ENCODE measurements at regions not wholly inside any gene's neighbourhood (a gene's known extent, or its start where the extent isn't known, plus 50 kb on each side); places are given as distances from the start of the nearest gene placed in this dataset.

- H3K36me3 Mint-ChIP-seq (ENCODE audit: low read depth), result peaks cover 5% of the 10 kb centered on the region
- peaks cover 8% of the 10 kb centered on the region for H3K27me3 Mint-ChIP-seq
- no peak overlapping the region for H3K4me3 Mint-ChIP-seq
- H3K9me3 Mint-ChIP-seq, result peaks cover 15% of the 10 kb centered on the region
- H3K4me1 Mint-ChIP-seq (ENCODE audit: low read depth), result peaks cover 10% of the 10 kb centered on the region
- no peak overlapping the region for H3K27ac Mint-ChIP-seq
These were observed 601.8 kb upstream of the ID2 start for GRCh38 chr2:8080063-8080462.

DNA sequence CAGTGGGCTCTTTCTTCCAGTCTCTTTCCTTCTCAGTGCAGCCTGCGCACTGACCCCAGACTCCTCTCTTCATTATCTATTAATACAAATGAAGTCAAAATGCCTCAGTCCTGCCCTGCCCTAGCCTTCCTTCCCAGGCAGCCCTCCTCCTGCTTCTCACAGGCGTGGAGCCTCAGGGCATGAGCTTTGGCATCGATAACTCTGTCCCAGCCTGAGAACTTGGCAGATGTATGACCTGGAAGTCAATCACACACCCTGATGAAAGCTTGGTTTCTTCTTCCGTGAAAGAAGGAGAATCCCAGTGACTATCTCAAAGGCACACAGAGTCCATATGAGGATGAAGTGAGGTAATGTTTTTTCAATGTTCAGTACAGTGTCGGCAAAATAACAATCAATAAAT is 600.7 kb upstream of the ID2 start:
- Mint-ChIP-seq H3K36me3 (ENCODE audit: low read depth) (peaks cover 5% of the 10 kb centered on the region), H3K9me3 (peaks cover 15% of the 10 kb centered on the region), H3K4me3 (no peak overlapping the region), H3K4me1 (ENCODE audit: low read depth) (peaks cover 10% of the 10 kb centered on the region), H3K27ac (no peak overlapping the region), H3K27me3 (peaks cover 8% of the 10 kb centered on the region)

GRCh38 chr2:8082840-8083239 is 599.0 kb upstream of the ID2 start:
- H3K4me3 Mint-ChIP-seq, result no peak overlapping the region
- H3K9me3 Mint-ChIP-seq, result peaks cover 5% of the 10 kb centered on the region
- H3K4me1 Mint-ChIP-seq (ENCODE audit: low read depth), result no peaks in the 10 kb centered on the region
- no peak overlapping the region for H3K27ac Mint-ChIP-seq
- peaks cover 8% of the 10 kb centered on the region for H3K27me3 Mint-ChIP-seq
- H3K36me3 Mint-ChIP-seq (ENCODE audit: low read depth), result no peaks in the 10 kb centered on the region

DNA sequence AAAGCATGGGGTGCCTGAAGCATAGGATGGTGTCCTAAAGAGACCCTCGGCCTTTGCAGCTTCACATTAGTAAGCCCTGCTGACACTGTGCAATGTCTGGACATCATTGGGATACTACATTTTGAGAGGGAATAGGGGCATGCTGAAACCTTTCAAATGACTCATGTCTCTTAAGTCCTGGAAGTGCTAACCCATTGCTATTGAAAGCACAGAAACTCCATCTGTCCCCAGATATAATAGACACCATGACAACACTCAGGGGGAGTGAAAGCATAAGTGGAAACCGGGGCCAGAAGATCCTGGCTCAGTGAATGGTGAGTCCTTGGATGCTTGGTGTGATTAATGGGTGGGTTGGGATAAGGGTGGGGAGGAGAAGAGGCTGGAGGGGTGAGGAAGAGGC is 595.5 kb upstream of the ID2 start:
- H3K9me3 Mint-ChIP-seq, result no peaks in the 10 kb centered on the region
- peaks cover 8% of the 10 kb centered on the region for H3K27me3 Mint-ChIP-seq
- no peaks in the 10 kb centered on the region for H3K4me1 Mint-ChIP-seq (ENCODE audit: low read depth)
- no peak overlapping the region for H3K27ac Mint-ChIP-seq
- H3K36me3 Mint-ChIP-seq (ENCODE audit: low read depth), result no peaks in the 10 kb centered on the region
- H3K4me3 Mint-ChIP-seq, result no peak overlapping the region

DNA sequence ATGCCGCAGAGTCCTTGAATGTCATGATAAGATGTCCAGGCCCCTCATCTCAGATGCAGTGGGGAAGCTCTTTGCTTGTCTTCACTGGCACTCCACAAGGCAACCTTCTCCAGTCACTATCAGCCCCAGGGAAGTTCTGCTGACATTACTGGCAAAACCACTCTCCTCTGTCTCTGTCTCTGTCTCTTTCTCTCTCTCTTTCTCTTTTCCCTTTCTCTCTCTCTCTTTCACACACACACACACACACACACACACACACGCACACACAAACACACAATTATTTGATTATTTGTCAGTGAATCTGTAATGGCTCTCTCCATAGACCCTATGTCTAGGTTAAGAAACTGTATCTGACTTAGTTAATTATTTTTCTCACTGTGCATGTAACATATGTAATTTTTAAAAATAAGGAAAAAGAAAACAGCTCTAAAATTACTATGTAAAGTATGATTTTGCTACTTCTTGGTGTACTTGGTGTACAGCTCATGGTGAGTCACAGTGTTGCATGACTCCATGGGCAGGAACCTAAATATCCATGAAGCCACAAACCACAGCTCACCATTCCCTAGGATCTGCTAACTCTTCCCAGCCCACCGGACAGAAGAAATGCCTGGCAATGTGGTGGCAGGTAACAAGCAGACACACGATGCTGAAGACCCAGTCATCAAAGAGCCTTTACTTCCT is 594.9 kb upstream of the ID2 start:
- H3K4me3 Mint-ChIP-seq, result no peak overlapping the region
- H3K27ac Mint-ChIP-seq, result no peak overlapping the region
- no peaks in the 10 kb centered on the region for H3K9me3 Mint-ChIP-seq
- H3K27me3 Mint-ChIP-seq, result peaks cover 8% of the 10 kb centered on the region
- H3K36me3 Mint-ChIP-seq (ENCODE audit: low read depth), result no peaks in the 10 kb centered on the region
- H3K4me1 Mint-ChIP-seq (ENCODE audit: low read depth), result no peaks in the 10 kb centered on the region

DNA sequence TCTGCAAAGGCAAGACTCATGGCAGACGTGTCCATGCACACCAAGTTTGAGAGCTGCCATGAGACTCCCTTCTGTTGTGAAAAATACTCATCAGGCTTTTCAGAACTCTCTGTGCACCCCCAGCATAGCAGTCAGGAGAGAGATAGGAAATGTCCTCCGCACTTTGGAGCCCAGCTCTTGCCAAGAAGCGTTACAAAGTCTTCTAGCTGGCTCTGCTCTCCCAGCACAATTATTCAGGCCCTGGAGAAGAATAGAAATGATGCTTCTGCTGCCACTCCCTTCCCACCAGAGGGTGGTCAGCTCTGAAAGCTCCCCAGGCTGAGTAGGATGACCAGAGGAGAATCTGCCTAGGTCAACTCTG is 594.4 kb upstream of the ID2 start:
- no peak overlapping the region for H3K4me3 Mint-ChIP-seq
- peaks cover 6% of the 10 kb centered on the region for H3K27me3 Mint-ChIP-seq
- H3K27ac Mint-ChIP-seq, result no peak overlapping the region
- no peaks in the 10 kb centered on the region for H3K4me1 Mint-ChIP-seq (ENCODE audit: low read depth)
- no peaks in the 10 kb centered on the region for H3K9me3 Mint-ChIP-seq
- H3K36me3 Mint-ChIP-seq (ENCODE audit: low read depth), result no peaks in the 10 kb centered on the region

GRCh38 chr2:8088810-8089209 is 593.0 kb upstream of the ID2 start:
- Mint-ChIP-seq H3K4me1 (ENCODE audit: low read depth) (no peaks in the 10 kb centered on the region), H3K36me3 (ENCODE audit: low read depth) (no peaks in the 10 kb centered on the region), H3K27ac (no peak overlapping the region), H3K27me3 (peaks cover 4% of the 10 kb centered on the region), H3K9me3 (no peaks in the 10 kb centered on the region), H3K4me3 (no peak overlapping the region)

DNA sequence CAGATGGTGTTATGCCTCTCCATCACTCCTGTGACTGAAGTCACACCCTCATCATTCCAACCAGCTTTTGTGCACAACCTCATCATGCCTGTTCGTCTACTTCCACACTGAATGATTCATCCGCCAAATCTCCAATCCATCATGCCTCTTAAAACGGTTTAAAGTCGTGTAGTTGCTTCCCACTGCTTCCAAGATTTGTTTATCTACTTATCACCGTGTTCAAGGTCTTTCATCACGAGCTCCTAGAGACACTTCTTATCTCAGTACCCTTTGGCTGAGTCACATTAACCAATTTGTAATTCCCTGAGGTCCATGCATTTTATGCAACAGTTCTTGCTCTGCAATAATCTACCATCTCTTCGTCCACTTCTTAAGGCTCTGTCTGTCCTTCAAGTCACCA is 592.3 kb upstream of the ID2 start:
- H3K27me3 Mint-ChIP-seq, result peaks cover 4% of the 10 kb centered on the region
- H3K4me3 Mint-ChIP-seq, result no peak overlapping the region
- no peaks in the 10 kb centered on the region for H3K36me3 Mint-ChIP-seq (ENCODE audit: low read depth)
- no peaks in the 10 kb centered on the region for H3K9me3 Mint-ChIP-seq
- no peaks in the 10 kb centered on the region for H3K4me1 Mint-ChIP-seq (ENCODE audit: low read depth)
- H3K27ac Mint-ChIP-seq, result no peak overlapping the region

- no peak overlapping the region for H3K27ac Mint-ChIP-seq
- no peaks in the 10 kb centered on the region for H3K36me3 Mint-ChIP-seq (ENCODE audit: low read depth)
- no peaks in the 10 kb centered on the region for H3K9me3 Mint-ChIP-seq
These were observed 590.8 kb upstream of the ID2 start for GRCh38 chr2:8090748-8091700.

GRCh38 chr2:8094526-8094925 is 587.3 kb upstream of the ID2 start:
- Mint-ChIP-seq H3K9me3 (peaks cover 7% of the 10 kb centered on the region), H3K4me1 (ENCODE audit: low read depth) (no peaks in the 10 kb centered on the region), H3K4me3 (no peak overlapping the region), H3K27ac (no peak overlapping the region), H3K27me3 (no peaks in the 10 kb centered on the region), H3K36me3 (ENCODE audit: low read depth) (no peaks in the 10 kb centered on the region)

More at GRCh38 chr2:8090748-8091700, 590.8 kb upstream of the ID2 start:
- Mint-ChIP-seq H3K4me3 (no peak overlapping the region), H3K27me3 (no peaks in the 10 kb centered on the region), H3K4me1 (ENCODE audit: low read depth) (no peaks in the 10 kb centered on the region)

GRCh38 chr2:8095978-8096377 is 585.9 kb upstream of the ID2 start:
- H3K36me3 Mint-ChIP-seq (ENCODE audit: low read depth), result no peaks in the 10 kb centered on the region
- H3K27me3 Mint-ChIP-seq, result no peaks in the 10 kb centered on the region
- H3K27ac Mint-ChIP-seq, result no peak overlapping the region
- H3K4me3 Mint-ChIP-seq, result no peak overlapping the region
- no peaks in the 10 kb centered on the region for H3K4me1 Mint-ChIP-seq (ENCODE audit: low read depth)
- H3K9me3 Mint-ChIP-seq, result peaks cover 7% of the 10 kb centered on the region

DNA sequence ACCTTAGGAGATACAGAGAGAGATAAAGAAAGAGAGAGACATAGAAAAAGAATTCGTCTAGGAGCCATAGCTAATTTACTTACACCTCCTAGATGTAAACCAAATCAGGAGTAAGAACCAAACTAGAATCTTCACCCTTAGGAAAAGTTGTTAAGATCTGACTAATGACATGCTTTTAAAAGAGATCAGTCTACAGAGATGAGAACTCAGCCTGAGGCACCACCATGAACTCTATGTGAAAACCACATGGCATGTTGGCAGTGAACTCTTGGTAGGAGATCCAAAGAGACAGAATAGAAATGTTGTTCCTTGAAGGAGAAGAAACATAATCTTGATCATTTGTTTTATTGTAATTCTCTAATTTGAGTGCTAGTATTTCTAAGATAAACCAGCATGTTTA is 585.4 kb upstream of the ID2 start:
- Mint-ChIP-seq H3K36me3 (ENCODE audit: low read depth) (no peaks in the 10 kb centered on the region), H3K27ac (no peak overlapping the region), H3K4me1 (ENCODE audit: low read depth) (no peaks in the 10 kb centered on the region), H3K9me3 (peaks cover 7% of the 10 kb centered on the region), H3K4me3 (no peak overlapping the region), H3K27me3 (no peaks in the 10 kb centered on the region)

DNA sequence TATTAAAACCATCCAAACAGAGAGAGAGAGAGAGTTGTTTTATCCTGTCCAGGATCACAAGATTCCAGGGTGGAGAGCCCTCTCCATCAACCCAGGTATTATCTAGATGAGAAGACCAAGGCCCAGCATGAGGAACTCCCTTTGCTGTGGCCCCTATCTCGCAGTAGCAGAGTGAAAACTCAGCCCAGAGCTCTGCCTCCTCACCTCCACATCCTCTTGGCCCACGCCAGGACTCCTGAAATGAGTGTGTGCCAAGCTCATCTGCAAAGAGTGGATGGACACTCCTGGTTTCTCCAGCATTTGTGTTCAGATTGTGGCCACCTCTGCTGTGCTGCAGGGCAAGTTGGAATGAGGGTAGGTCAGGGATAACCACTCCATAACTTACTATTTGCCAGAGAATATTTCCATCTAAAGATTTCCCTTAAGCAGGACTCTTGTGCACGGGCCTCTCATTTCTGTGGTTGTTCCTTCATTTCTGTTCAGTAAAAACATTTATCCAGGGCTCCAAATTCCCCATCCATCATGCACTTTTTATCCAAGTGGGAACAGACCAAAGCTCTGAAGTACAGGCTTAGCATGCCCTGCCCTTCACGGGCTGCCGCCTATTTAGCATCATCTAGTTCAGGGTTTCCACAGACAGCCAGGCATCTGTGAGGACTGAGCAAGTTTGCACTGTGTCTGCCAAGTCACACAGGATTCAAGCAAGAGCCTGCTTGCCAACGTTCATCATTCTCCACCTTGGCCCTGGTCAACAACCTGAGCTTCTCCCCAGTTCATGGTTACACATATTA is 583.2 kb upstream of the ID2 start:
- Mint-ChIP-seq H3K9me3 (peaks cover 7% of the 10 kb centered on the region), H3K27me3 (no peaks in the 10 kb centered on the region), H3K4me1 (ENCODE audit: low read depth) (no peaks in the 10 kb centered on the region), H3K27ac (no peak overlapping the region), H3K36me3 (ENCODE audit: low read depth) (no peaks in the 10 kb centered on the region), H3K4me3 (no peak overlapping the region)

GRCh38 chr2:8099267-8099582 is 582.6 kb upstream of the ID2 start:
- Mint-ChIP-seq H3K4me3 (no peak overlapping the region), H3K27ac (no peak overlapping the region), H3K4me1 (ENCODE audit: low read depth) (no peaks in the 10 kb centered on the region), H3K9me3 (peaks cover 7% of the 10 kb centered on the region), H3K27me3 (no peaks in the 10 kb centered on the region), H3K36me3 (ENCODE audit: low read depth) (no peaks in the 10 kb centered on the region)

GRCh38 chr2:8101614-8102277 is 580.1 kb upstream of the ID2 start:
- Mint-ChIP-seq H3K27me3 (no peaks in the 10 kb centered on the region), H3K9me3 (peaks cover 7% of the 10 kb centered on the region), H3K4me3 (no peak overlapping the region), H3K27ac (no peak overlapping the region), H3K4me1 (ENCODE audit: low read depth) (no peaks in the 10 kb centered on the region), H3K36me3 (ENCODE audit: low read depth) (no peaks in the 10 kb centered on the region)
